ENCODE measurements at regions not wholly inside any gene's neighbourhood (a gene's known extent, or its start where the extent isn't known, plus 50 kb on each side); places are given as distances from the start of the nearest gene placed in this dataset.

- TF ChIP-seq POLR2A (IDR thresholded peaks at IDR 0.05) (no peak), CTCF (IDR thresholded peaks at IDR 0.05) (no peak)
These were observed 123.6 kb upstream of the C1orf174 start for GRCh38 chr1:4023678-4024077.
